Right lobe of liver (tissue), 6 donors: ENCODE measurements at regions not wholly inside any gene's neighbourhood (a gene's known extent, or its start where the extent isn't known, plus 50 kb on each side); places are given as distances from the start of the nearest gene placed in this dataset.

ENCODE experiments used
- ATAC-seq, 4 donors: fragments of 200-7000 bp; cut with Tn5 transposase; one replicate each; pipeline ENCODE4 v1.9.1; 2020; ENCODE audit warnings: mild to moderate bottlenecking in 4 of 4, moderate library complexity in 4 of 4
- DNase-seq, 3 donors: peaks; one replicate each; pipeline ENCODE4 v3.0.0-alpha.2; 2020
- H3K27ac ChIP-seq, 3 donors: fragments of 200-600 bp; one replicate each; pipeline ENCODE4 v1.8.0; 2022
- H3K27me3 ChIP-seq, 2 donors: fragments of 200-600 bp; one replicate each; pipeline ENCODE4 v1.8.0; 2022
- H3K36me3 ChIP-seq, 4 donors: fragments of 200-600 bp; sonication (generic) in 1 of 4; one replicate each; pipeline versions ENCODE4 v1.5.1 to v1.8.0; 2017 to 2022; ENCODE audit warnings: control low read depth in 1 of 4
- H3K4me1 ChIP-seq, 4 donors: fragments of 200-600 bp; sonication (generic) in 1 of 4; one replicate each; pipeline versions ENCODE4 v1.5.1 to v1.8.0; 2017 to 2022; ENCODE audit warnings: control low read depth in 1 of 4
- H3K4me3 ChIP-seq, 3 donors: fragments of 200-600 bp; one replicate each; pipeline ENCODE4 v1.8.0; 2022
- H3K9me3 ChIP-seq, 4 donors: fragments of 200-600 bp; sonication (generic) in 1 of 4; one replicate each; pipeline versions ENCODE4 v1.5.1 to v1.8.0; 2017 to 2022; ENCODE audit warnings: control low read depth in 1 of 4
- CTCF ChIP-seq, 4 donors: fragments of 200-600 bp in 3 of 4; fragments of 450-650 bp in 1 of 4; IDR thresholded peaks; one replicate each; pipeline versions ENCODE4 v1.5.1 to v1.8.0; 2016 to 2022; ENCODE audit warnings: antibody characterized with exemption in 4 of 4, mild to moderate bottlenecking in 2 of 4
- POLR2A ChIP-seq: fragments of 450-650 bp; IDR thresholded peaks from one replicate; pipeline ENCODE4 v1.6.1; 2017; ENCODE audit warnings: antibody characterized with exemption, mild to moderate bottlenecking
- WGBS: methylation state at CpG from one replicate; pipeline ENCODE4 v1.1.6; 2018; ENCODE audit warnings: low coverage, low lambda C conversion rate; ENCODE audit not compliant: insufficient coverage; ENCODE audit errors: missing lambda C conversion rate; 5-methylcytosine and 5-hydroxymethylcytosine counted together
- intact Hi-C, 2 donors: fragments of 100-400 bp; cut with DNase I; formaldehyde crosslinking; loops; one replicate each; pipeline versions ENCODE4 v1.11.2 to v1.14.1; 2022
- donor health status: DM: no; HTN: yes; CAD: no.
- donor health status: DM: no; HTN: no; CAD: no.
- donor health status: DM: no; HTN: no; CAD: no.
- donor health status: DM: no; HTN: yes; CAD: no.
- donor health status: DM: no; HTN: yes; CAD: no.

- 54% methylated on average over 3 of the region's 5 CpGs for WGBS
- TF ChIP-seq CTCF (IDR thresholded peaks at IDR 0.05) (no peak), POLR2A (no peak)
- no peaks in the 10 kb centered on the region for H3K9me3 ChIP-seq
- no peaks in the 10 kb centered on the region for H3K4me1 ChIP-seq
- intact Hi-C loops, result no loop called here
- no peak for ATAC-seq
- DNase-seq, result no peak
- H3K27me3 ChIP-seq, result no peaks in the 10 kb centered on the region
- no peaks in the 10 kb centered on the region for H3K36me3 ChIP-seq
- H3K27ac ChIP-seq, result no peak overlapping the region
- no peak overlapping the region for H3K4me3 ChIP-seq
Observed at GRCh38 chr1:222334026-222334680, 213.8 kb downstream of the HHIPL2 start.

GRCh38 chr1:222331765-222332164 lies 216.1 kb downstream of the HHIPL2 start:
- TF ChIP-seq CTCF (IDR thresholded peaks at IDR 0.05), result no peak
- no peak for TF ChIP-seq POLR2A
- intact Hi-C loops, result no loop called here
- no peak for ATAC-seq
- DNase-seq, result no peak
- Histone ChIP-seq H3K27ac (no peak overlapping the region), H3K4me3 (no peak overlapping the region), H3K9me3 (no peaks in the 10 kb centered on the region), H3K27me3 (no peaks in the 10 kb centered on the region), H3K4me1 (no peaks in the 10 kb centered on the region), H3K36me3 (no peaks in the 10 kb centered on the region)

- Histone ChIP-seq H3K27me3 (no peaks in the 10 kb centered on the region), H3K4me1 (no peaks in the 10 kb centered on the region), H3K9me3 (no peaks in the 10 kb centered on the region), H3K36me3 (no peaks in the 10 kb centered on the region), H3K4me3 (no peak overlapping the region), H3K27ac (no peak overlapping the region)
- WGBS, result 29% methylated on average over 1 of the region's 1 CpG
- ATAC-seq (no peak), DNase-seq (no peak)
- intact Hi-C loops, result no loop called here
- TF ChIP-seq CTCF (IDR thresholded peaks at IDR 0.05), result no peak
- TF ChIP-seq POLR2A, result no peak
Observed at GRCh38 chr1:222331340-222331739, 216.6 kb downstream of the HHIPL2 start.

- Histone ChIP-seq H3K4me1 (no peaks in the 10 kb centered on the region), H3K4me3 (no peak overlapping the region), H3K27me3 (no peaks in the 10 kb centered on the region), H3K27ac (no peak overlapping the region), H3K9me3 (no peaks in the 10 kb centered on the region), H3K36me3 (no peaks in the 10 kb centered on the region)
- WGBS, result 39% methylated on average over 3 of the region's 3 CpGs
- ATAC-seq, result no peak
- TF ChIP-seq CTCF (IDR thresholded peaks at IDR 0.05) (no peak), POLR2A (no peak)
- DNase-seq, result no peak
- intact Hi-C loops, result no loop called here
Observed at GRCh38 chr1:222329493-222330045, 218.3 kb downstream of the HHIPL2 start.

- Histone ChIP-seq H3K27me3 (no peaks in the 10 kb centered on the region), H3K36me3 (no peaks in the 10 kb centered on the region), H3K27ac (no peak overlapping the region), H3K4me1 (no peaks in the 10 kb centered on the region), H3K9me3 (no peaks in the 10 kb centered on the region), H3K4me3 (no peak overlapping the region)
- DNase-seq (no peak), ATAC-seq (no peak)
- intact Hi-C loops, result no loop called here
- TF ChIP-seq CTCF (IDR thresholded peaks at IDR 0.05) (no peak), POLR2A (no peak)
Observed at GRCh38 chr1:222326710-222327036, 221.2 kb downstream of the HHIPL2 start.
